ENCODE measurements at regions not wholly inside any gene's neighbourhood (a gene's known extent, or its start where the extent isn't known, plus 50 kb on each side); places are given as distances from the start of the nearest gene placed in this dataset.

GRCh38 chr4:53744446-53745160, 153.3 kb upstream of the LNX1 start:
- DNase-seq (ENCODE audit: low read depth, low spot score) = no peak
- no peak overlapping the region for H3K4me3 ChIP-seq (ENCODE audit: low read length)

- H3K4me3 ChIP-seq (ENCODE audit: low read length) = no peak overlapping the region
- DNase-seq (ENCODE audit: low read depth, low spot score) = no peak
Observed at GRCh38 chr4:53734584-53735353, 143.5 kb upstream of the LNX1 start.

- DNase-seq (ENCODE audit: low read depth, low spot score) = no peak
- H3K4me3 ChIP-seq (ENCODE audit: low read length) = no peak overlapping the region
Observed at GRCh38 chr4:53734182-53734581, 142.9 kb upstream of the LNX1 start.

GRCh38 chr4:53732661-53733060, 141.4 kb upstream of the LNX1 start:
- DNase-seq (ENCODE audit: low read depth, low spot score) = no peak
- H3K4me3 ChIP-seq (ENCODE audit: low read length) = no peak overlapping the region

GRCh38 chr4:53730031-53730805, 138.9 kb upstream of the LNX1 start:
- H3K4me3 ChIP-seq (ENCODE audit: low read length) = no peak overlapping the region
- DNase-seq (ENCODE audit: low read depth, low spot score) = no peak

GRCh38 chr4:53722110-53722509, 130.8 kb upstream of the LNX1 start:
- no peak for DNase-seq (ENCODE audit: low read depth, low spot score)
- H3K4me3 ChIP-seq (ENCODE audit: low read length) = no peak overlapping the region

- DNase-seq (ENCODE audit: low read depth, low spot score) = no peak
- no peak overlapping the region for H3K4me3 ChIP-seq (ENCODE audit: low read length)
Observed at GRCh38 chr4:53721263-53721662, 130.0 kb upstream of the LNX1 start.

GRCh38 chr4:53720776-53721175, 129.5 kb upstream of the LNX1 start:
- no peak for DNase-seq (ENCODE audit: low read depth, low spot score)
- no peak overlapping the region for H3K4me3 ChIP-seq (ENCODE audit: low read length)

- DNase-seq (ENCODE audit: low read depth, low spot score) = no peak
- no peak overlapping the region for H3K4me3 ChIP-seq (ENCODE audit: low read length)
Observed at GRCh38 chr4:53717064-53717549, 125.8 kb upstream of the LNX1 start.

- no peak for DNase-seq (ENCODE audit: low read depth, low spot score)
- H3K4me3 ChIP-seq (ENCODE audit: low read length) = no peak overlapping the region
Observed at GRCh38 chr4:53716471-53717063, 125.3 kb upstream of the LNX1 start.

GRCh38 chr4:53716011-53716410, 124.7 kb upstream of the LNX1 start:
- DNase-seq (ENCODE audit: low read depth, low spot score) = no peak
- no peak overlapping the region for H3K4me3 ChIP-seq (ENCODE audit: low read length)

- H3K4me3 ChIP-seq (ENCODE audit: low read length) = no peak overlapping the region
- DNase-seq (ENCODE audit: low read depth, low spot score) = no peak
Observed at GRCh38 chr4:53714236-53715140, 123.2 kb upstream of the LNX1 start.

GRCh38 chr4:53713767-53714166, 122.5 kb upstream of the LNX1 start:
- no peak overlapping the region for H3K4me3 ChIP-seq (ENCODE audit: low read length)
- no peak for DNase-seq (ENCODE audit: low read depth, low spot score)

- H3K4me3 ChIP-seq (ENCODE audit: low read length) = no peak overlapping the region
- no peak for DNase-seq (ENCODE audit: low read depth, low spot score)
Observed at GRCh38 chr4:53713296-53713695, 122.0 kb upstream of the LNX1 start.

- no peak for DNase-seq (ENCODE audit: low read depth, low spot score)
- no peak overlapping the region for H3K4me3 ChIP-seq (ENCODE audit: low read length)
Observed at GRCh38 chr4:53712408-53713020, 121.2 kb upstream of the LNX1 start.

- DNase-seq (ENCODE audit: low read depth, low spot score) = no peak
- no peak overlapping the region for H3K4me3 ChIP-seq (ENCODE audit: low read length)
Observed at GRCh38 chr4:53711926-53712325, 120.6 kb upstream of the LNX1 start.

- DNase-seq (ENCODE audit: low read depth, low spot score) = no peak
- no peak overlapping the region for H3K4me3 ChIP-seq (ENCODE audit: low read length)
Observed at GRCh38 chr4:53709693-53710092, 118.4 kb upstream of the LNX1 start.

- H3K4me3 ChIP-seq (ENCODE audit: low read length) = no peak overlapping the region
Observed at GRCh38 chr4:53707491-53707890, 116.2 kb upstream of the LNX1 start.

More at GRCh38 chr4:53707491-53707890, 116.2 kb upstream of the LNX1 start:
- no peak for DNase-seq (ENCODE audit: low read depth, low spot score)

Data from Jurkat, Clone E6-1 (cell line).